SK-N-SH (cell line): ENCODE measurements at regions not wholly inside any gene's neighbourhood (a gene's known extent, or its start where the extent isn't known, plus 50 kb on each side); places are given as distances from the start of the nearest gene placed in this dataset.
"Not testable (repeated sequence)": the region's sequence is repeated elsewhere in the genome, so short reads cannot be mapped to it uniquely, and the experiment has no call there.

ENCODE experiments used
- EP300 ChIP-seq, 2 experiments: IDR thresholded peaks; 2 replicates each; pipeline versions ENCODE4 v1.4.0 to v1.6.1; 2012; ENCODE audit warnings: borderline replicate concordance in 1 of 2, low read depth in 1 of 2, low read length in 1 of 2
- EZH2phosphoT487 ChIP-seq: fragments of 200-600 bp; sonication (generic); IDR thresholded peaks from 2 replicates; pipeline ENCODE4 v1.6.1; 2017; ENCODE audit warnings: low read depth, mixed run types, mild to moderate bottlenecking, antibody characterized with exemption, moderate library complexity, borderline replicate concordance
- FOXM1 ChIP-seq: IDR thresholded peaks from 2 replicates; pipeline ENCODE4 v1.4.0; 2012; ENCODE audit warnings: low read depth, mild to moderate bottlenecking
- RFX5 ChIP-seq: IDR thresholded peaks from 2 replicates; pipeline ENCODE4 v1.6.1; 2012; ENCODE audit warnings: mild to moderate bottlenecking, improper control_type of control experiment, low read length
- TCF12 ChIP-seq: IDR thresholded peaks from 2 replicates; pipeline ENCODE4 v1.4.0; 2012

DNA sequence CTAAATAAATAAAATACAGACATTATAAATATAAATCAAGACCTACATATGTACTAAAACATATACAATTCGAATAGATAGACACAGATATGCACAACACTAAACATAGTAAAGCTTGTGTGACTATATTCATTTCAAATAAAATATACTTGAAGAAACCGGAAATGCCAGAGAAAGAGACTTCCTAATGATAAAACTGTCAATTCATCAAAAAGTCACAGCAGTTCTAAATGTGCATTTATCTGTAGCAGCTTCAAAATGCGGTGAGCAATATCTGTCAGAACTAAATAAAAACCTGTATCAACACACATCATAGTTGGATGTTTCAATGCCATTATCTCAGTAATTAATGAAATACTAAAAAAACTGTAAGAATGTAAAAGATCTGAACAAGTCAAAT is 86.1 kb upstream of the IGFBPL1 start:
- TF ChIP-seq RFX5; FOXM1; TCF12; EP300 (IDR thresholded peaks at IDR 0.05; ENCODE audit: borderline replicate concordance in 1 of 2, low read depth in 1 of 2, low read length in 1 of 2); EZH2phosphoT487: not testable (repeated sequence)
